GM12878 (cell line): ENCODE measurements at regions not wholly inside any gene's neighbourhood (a gene's known extent, or its start where the extent isn't known, plus 50 kb on each side); places are given as distances from the start of the nearest gene placed in this dataset.

Experiments used
- ATAC-seq: fragments of 200-7000 bp; cut with Tn5 transposase; 3 replicates; pipeline ENCODE4 v1.9.1; 2020; ENCODE audit warnings: mild to moderate bottlenecking, moderate library complexity
- BruUV-seq: library from RNA; stranded (reverse); fragments of 400-500 nt; replicated peaks from 2 replicates; lab custom pipeline; 2021; lab: Mats Ljungman, UMichigan
- CTCF ChIA-PET: fragments of 300-600 bp; sonication (Branson Sonifier 250); formaldehyde crosslinking; extraction: SDS; loops from one replicate; lab custom pipeline; 2021; ENCODE audit warnings: inconsistent platforms; lab: Yijun Ruan, JAX
- POLR2A ChIA-PET: fragments of 350-600 bp; formaldehyde crosslinking; extraction: SDS; loops from one replicate; lab custom pipeline; 2021; ENCODE audit warnings: inconsistent platforms; lab: Charles Lee
- RAD21 ChIA-PET: fragments of 300-600 bp; sonication (Branson Sonifier 250); formaldehyde crosslinking; loops from one replicate; lab custom pipeline; 2023; ENCODE audit warnings: antibody characterized with exemption; ENCODE audit not compliant: unreplicated experiment; lab: Charles Lee
- SMC1A ChIA-PET: fragments of 300-600 bp; sonication (Branson Sonifier 250); formaldehyde crosslinking; loops from one replicate; lab custom pipeline; 2023; ENCODE audit not compliant: unreplicated experiment, uncharacterized antibody; lab: Charles Lee
- DNase-seq: peaks from one replicate; pipeline ENCODE4 v3.0.0-alpha.2; 2011; ENCODE audit warnings: low read depth, low spot score
- FAIRE-seq: peaks from 3 replicates; lab custom pipeline; 2011; peaks lifted over from hg19 to GRCh38; lab: Jason Lieb, UNC
- H2AFZ ChIP-seq: 2 replicates; pipeline ENCODE4 v1.6.0; 2011; ENCODE audit warnings: low read depth, low read length, control low read depth; ENCODE audit not compliant: control insufficient read depth
- H3K27ac ChIP-seq: 2 replicates; pipeline ENCODE4 v1.5.1; 2011; ENCODE audit warnings: control low read depth; ENCODE audit not compliant: control insufficient read depth, insufficient read depth
- H3K27me3 ChIP-seq, 2 experiments: replicated peaks in 1 of 2; 2 replicates each; pipeline versions ENCODE4 v1.6.0 to v1.6.1; 2011; ENCODE audit warnings: low read length in 1 of 2; ENCODE audit not compliant: control insufficient read depth in 2 of 2, insufficient read depth in 2 of 2
- H3K36me3 ChIP-seq, 2 experiments: 2 replicates each; pipeline ENCODE4 v1.5.1; 2011; ENCODE audit warnings: low read length in 1 of 2; ENCODE audit not compliant: control insufficient read depth in 2 of 2, insufficient read depth in 2 of 2
- H3K4me1 ChIP-seq: 2 replicates; pipeline ENCODE4 v1.6.1; 2011; ENCODE audit warnings: mild to moderate bottlenecking, low read length, moderate library complexity, mixed read lengths; ENCODE audit not compliant: control insufficient read depth, insufficient read depth
- H3K4me2 ChIP-seq: 2 replicates; pipeline ENCODE4 v1.6.0; 2011; ENCODE audit warnings: control low read depth; ENCODE audit not compliant: control insufficient read depth, insufficient read depth
- H3K4me3 ChIP-seq: fragments of 200-600 bp; sonication (generic); 2 replicates; pipeline ENCODE4 v1.5.1; 2016
- H3K79me2 ChIP-seq: 2 replicates; pipeline ENCODE4 v1.6.0; 2011; ENCODE audit warnings: low read length; ENCODE audit not compliant: control insufficient read depth, insufficient read depth
- H3K9ac ChIP-seq: 2 replicates; pipeline ENCODE4 v1.8.0; 2011; ENCODE audit warnings: low read length, control low read depth, mixed read lengths; ENCODE audit not compliant: control insufficient read depth, insufficient read depth
- H3K9me3 ChIP-seq: replicated peaks from 3 replicates; pipeline ENCODE4 v1.5.1; 2011; ENCODE audit warnings: mild to moderate bottlenecking, low read length; ENCODE audit not compliant: control insufficient read depth, insufficient read depth
- H4K20me1 ChIP-seq: 2 replicates; pipeline ENCODE4 v1.6.0; 2011; ENCODE audit not compliant: control insufficient read depth, insufficient read depth
- BCL3 ChIP-seq: IDR thresholded peaks from 2 replicates; pipeline ENCODE4 v1.6.1; 2011; ENCODE audit warnings: borderline replicate concordance, low read depth, mild to moderate bottlenecking, moderate library complexity, low read length; ENCODE audit not compliant: insufficient read depth, poor library complexity, severe bottlenecking
- CHD2 ChIP-seq: IDR thresholded peaks from 2 replicates; pipeline ENCODE4 v1.6.1; 2011; ENCODE audit warnings: low read depth, low read length, improper control_type of control experiment, borderline replicate concordance
- E4F1 ChIP-seq: fragments of 450-650 bp; IDR thresholded peaks from 2 replicates; pipeline ENCODE4 v1.6.1; 2018; ENCODE audit warnings: borderline replicate concordance, mild to moderate bottlenecking; ENCODE audit not compliant: partially characterized antibody
- PAX5 ChIP-seq: IDR thresholded peaks from 2 replicates; pipeline ENCODE4 v1.6.1; 2011; ENCODE audit warnings: low read depth, low read length, borderline replicate concordance
- PBX3 ChIP-seq: IDR thresholded peaks from 2 replicates; pipeline ENCODE4 v1.6.1; 2011; ENCODE audit warnings: mild to moderate bottlenecking, low read depth, low read length, moderate library complexity; ENCODE audit not compliant: insufficient replicate concordance
- SMAD5 ChIP-seq: IDR thresholded peaks from 2 replicates; pipeline ENCODE4 v1.6.1; 2016; ENCODE audit warnings: antibody characterized with exemption, low read depth
- SRF ChIP-seq, 2 experiments: IDR thresholded peaks; 2 replicates each; pipeline ENCODE4 v1.6.1; 2011; ENCODE audit warnings: low read depth in 2 of 2, low read length in 2 of 2, mild to moderate bottlenecking in 1 of 2, moderate library complexity in 1 of 2
- TAF1 ChIP-seq: IDR thresholded peaks from 2 replicates; pipeline ENCODE4 v1.6.1; 2011; ENCODE audit warnings: mild to moderate bottlenecking, low read depth, low read length, borderline replicate concordance
- USF2 ChIP-seq: IDR thresholded peaks from 2 replicates; pipeline ENCODE4 v1.6.1; 2011; ENCODE audit warnings: low read depth, low read length, improper control_type of control experiment, borderline replicate concordance
- ZZZ3 ChIP-seq: IDR thresholded peaks from 2 replicates; pipeline ENCODE4 v1.6.1; 2011; ENCODE audit warnings: low read depth; ENCODE audit not compliant: control insufficient read depth, insufficient read length
- WGBS: methylation state at CpG from one replicate; pipeline ENCODE4 v1.1.6; 2016; ENCODE audit warnings: low lambda C conversion rate; ENCODE audit not compliant: insufficient replicate concordance, insufficient coverage; ENCODE audit errors: missing lambda C conversion rate; 5-methylcytosine and 5-hydroxymethylcytosine counted together
- in situ Hi-C: fragments of 300-500 bp; cut with MboI; formaldehyde crosslinking; loops from 9 replicates; pipeline ENCODE4 v1.14.3; 2018; ENCODE audit warnings: mixed read lengths
- intact Hi-C: fragments of 100-400 bp; cut with micrococcal nuclease; formaldehyde crosslinking; loops from one replicate; pipeline ENCODE4 v1.14.2; 2022; ENCODE audit not compliant: unreplicated experiment

- in situ Hi-C loops: no loop called here
- no peak for ATAC-seq
- no peaks in the 10 kb centered on the region for H3K4me1 ChIP-seq
- H3K79me2 ChIP-seq: no peaks in the 10 kb centered on the region
- no peak overlapping the region for H3K27ac ChIP-seq
- RAD21 ChIA-PET: no interaction called here
- SMC1A ChIA-PET: no interaction called here
- H3K27me3 ChIP-seq: peaks cover 0 to 6% of the 10 kb centered on the region in 2 experiments; a peak in 2 of 4 replicates
- whole genome bisulfite sequencing: 59% methylated on average over 4 of the region's 4 CpGs
- BruUV-seq: no TSS peak
- intact Hi-C loops: no loop called here
- no peak overlapping the region for H2AFZ ChIP-seq
- H3K4me2 ChIP-seq: no peak overlapping the region
- no peaks in the 10 kb centered on the region for H3K36me3 ChIP-seq
- no peak overlapping the region for H3K4me3 ChIP-seq
- no peaks in the 10 kb centered on the region for H4K20me1 ChIP-seq
- CTCF ChIA-PET: no interaction called here
- no peak for TF ChIP-seq SMAD5
- TF ChIP-seq CHD2: no peak
- no peaks in the 10 kb centered on the region for H3K9me3 ChIP-seq
- no peak for FAIRE-seq
- no peak for DNase-seq
- POLR2A ChIA-PET: no interaction called here
- H3K9ac ChIP-seq: no peak overlapping the region
Observed at GRCh38 chr7:22601812-22602565, 102.0 kb upstream of the STEAP1B start.

- H4K20me1 ChIP-seq: no peaks in the 10 kb centered on the region
- BruUV-seq: no TSS peak
- ChIA-PET CTCF (no interaction called here), SMC1A (no interaction called here), POLR2A (no interaction called here), RAD21 (no interaction called here)
- no peak overlapping the region for H3K27ac ChIP-seq
- no peaks in the 10 kb centered on the region for H3K36me3 ChIP-seq
- no peak for DNase-seq
- no peak overlapping the region for H3K4me3 ChIP-seq
- no peak for FAIRE-seq
- no peaks in the 10 kb centered on the region for H3K79me2 ChIP-seq
- ATAC-seq: no peak
- H3K4me1 ChIP-seq: no peaks in the 10 kb centered on the region
- H2AFZ ChIP-seq: no peak overlapping the region
- H3K27me3 ChIP-seq: peaks cover 0 to 6% of the 10 kb centered on the region in 2 experiments; a peak in 2 of 4 replicates
- in situ Hi-C loops (no loop called here), intact Hi-C loops (no loop called here)
- no peaks in the 10 kb centered on the region for H3K9me3 ChIP-seq
- no peak overlapping the region for H3K4me2 ChIP-seq
- no peak overlapping the region for H3K9ac ChIP-seq
- TF ChIP-seq CHD2: no peak
- no peak for TF ChIP-seq PBX3
- no peak for TF ChIP-seq E4F1
- TF ChIP-seq BCL3: no peak
- no peak for TF ChIP-seq TAF1
- TF ChIP-seq USF2: no peak
- no peak for TF ChIP-seq SRF (IDR thresholded peaks at IDR 0.05; ENCODE audit: low read depth in 2 of 2, low read length in 2 of 2)
- TF ChIP-seq PAX5: no peak
- TF ChIP-seq ZZZ3: no peak
Observed at GRCh38 chr7:22601408-22601807, 101.4 kb upstream of the STEAP1B start.
